ENCODE measurements at regions not wholly inside any gene's neighbourhood (a gene's known extent, or its start where the extent isn't known, plus 50 kb on each side); places are given as distances from the start of the nearest gene placed in this dataset.

DNA sequence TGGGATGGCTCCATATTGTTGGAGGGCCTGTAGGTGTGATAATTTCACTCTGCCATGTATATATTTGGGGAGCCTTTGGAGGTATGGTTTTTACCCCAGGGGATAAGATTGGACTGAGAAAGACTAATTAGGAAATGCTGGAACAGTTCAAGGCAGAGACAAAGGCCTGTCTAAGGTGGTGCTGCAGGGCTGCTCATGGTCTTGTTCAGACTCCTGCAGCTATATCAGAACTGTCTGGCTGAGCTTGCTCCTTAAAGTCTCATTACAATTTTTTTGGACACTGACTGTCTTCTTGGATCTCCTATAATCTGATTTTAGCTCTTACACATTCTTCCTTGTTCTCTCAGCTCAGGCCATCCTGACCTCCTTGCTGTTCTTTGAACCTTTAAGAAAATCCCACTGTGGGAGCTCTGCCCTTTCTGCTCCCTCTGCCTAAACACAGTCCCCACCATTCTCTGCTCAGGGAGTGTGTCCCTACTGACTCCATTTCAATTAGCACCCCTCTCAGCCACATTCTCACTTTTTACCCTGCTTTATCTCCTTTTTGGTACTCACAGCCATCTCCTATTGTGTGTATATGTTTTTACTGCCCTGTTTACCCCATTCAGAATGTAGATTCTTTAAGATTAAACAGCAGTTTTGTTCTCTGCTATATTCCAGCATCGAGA lies 468.7 kb upstream of the FANCL start:
- no peaks in the 10 kb centered on the region for H3K4me1 ChIP-seq
- no peak overlapping the region for H3K27ac ChIP-seq
- TF ChIP-seq POLR2A (IDR thresholded peaks at IDR 0.05), result no peak
- TF ChIP-seq, protein P1, sequence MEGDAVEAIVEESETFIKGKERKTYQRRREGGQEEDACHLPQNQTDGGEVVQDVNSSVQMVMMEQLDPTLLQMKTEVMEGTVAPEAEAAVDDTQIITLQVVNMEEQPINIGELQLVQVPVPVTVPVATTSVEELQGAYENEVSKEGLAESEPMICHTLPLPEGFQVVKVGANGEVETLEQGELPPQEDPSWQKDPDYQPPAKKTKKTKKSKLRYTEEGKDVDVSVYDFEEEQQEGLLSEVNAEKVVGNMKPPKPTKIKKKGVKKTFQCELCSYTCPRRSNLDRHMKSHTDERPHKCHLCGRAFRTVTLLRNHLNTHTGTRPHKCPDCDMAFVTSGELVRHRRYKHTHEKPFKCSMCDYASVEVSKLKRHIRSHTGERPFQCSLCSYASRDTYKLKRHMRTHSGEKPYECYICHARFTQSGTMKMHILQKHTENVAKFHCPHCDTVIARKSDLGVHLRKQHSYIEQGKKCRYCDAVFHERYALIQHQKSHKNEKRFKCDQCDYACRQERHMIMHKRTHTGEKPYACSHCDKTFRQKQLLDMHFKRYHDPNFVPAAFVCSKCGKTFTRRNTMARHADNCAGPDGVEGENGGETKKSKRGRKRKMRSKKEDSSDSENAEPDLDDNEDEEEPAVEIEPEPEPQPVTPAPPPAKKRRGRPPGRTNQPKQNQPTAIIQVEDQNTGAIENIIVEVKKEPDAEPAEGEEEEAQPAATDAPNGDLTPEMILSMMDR (IDR thresholded peaks at IDR 0.05), result no peak
- no peak overlapping the region for H3K4me3 ChIP-seq
- H3K36me3 ChIP-seq, result no peaks in the 10 kb centered on the region
- H3K9me3 ChIP-seq, result no peaks in the 10 kb centered on the region
- no peak for DNase-seq
- no peaks in the 10 kb centered on the region for H3K27me3 ChIP-seq
- intact Hi-C loops (cut with DNase I; ENCODE audit: low total_unique reads), result no loop called here

DNA sequence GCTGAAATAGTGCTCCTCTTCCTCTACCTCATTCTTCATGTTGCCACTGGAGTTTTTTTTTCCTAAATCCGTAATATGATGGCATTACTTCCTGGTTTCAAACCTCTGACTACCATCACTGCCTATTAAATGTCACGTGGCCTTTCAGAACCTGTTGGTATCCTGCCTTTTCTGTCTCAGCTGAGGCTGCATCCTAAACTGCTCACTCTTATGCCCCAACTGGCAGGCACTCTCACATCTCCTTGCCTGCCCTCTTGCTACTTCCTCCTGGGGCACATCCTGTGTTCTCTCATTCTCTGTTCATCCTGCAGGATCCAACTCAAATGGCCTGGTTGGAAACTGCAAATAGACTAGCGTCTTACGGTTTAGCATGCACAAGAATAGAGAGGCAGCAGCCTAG lies 468.1 kb upstream of the FANCL start:
- DNase-seq, result no peak
- intact Hi-C loops (cut with DNase I; ENCODE audit: low total_unique reads), result no loop called here
- H3K4me1 ChIP-seq, result no peaks in the 10 kb centered on the region
- H3K9me3 ChIP-seq, result no peaks in the 10 kb centered on the region
- H3K27me3 ChIP-seq, result no peaks in the 10 kb centered on the region
- no peak overlapping the region for H3K27ac ChIP-seq
- no peak overlapping the region for H3K4me3 ChIP-seq
- H3K36me3 ChIP-seq, result no peaks in the 10 kb centered on the region
- TF ChIP-seq, protein P1 (IDR thresholded peaks at IDR 0.05), result no peak

DNA sequence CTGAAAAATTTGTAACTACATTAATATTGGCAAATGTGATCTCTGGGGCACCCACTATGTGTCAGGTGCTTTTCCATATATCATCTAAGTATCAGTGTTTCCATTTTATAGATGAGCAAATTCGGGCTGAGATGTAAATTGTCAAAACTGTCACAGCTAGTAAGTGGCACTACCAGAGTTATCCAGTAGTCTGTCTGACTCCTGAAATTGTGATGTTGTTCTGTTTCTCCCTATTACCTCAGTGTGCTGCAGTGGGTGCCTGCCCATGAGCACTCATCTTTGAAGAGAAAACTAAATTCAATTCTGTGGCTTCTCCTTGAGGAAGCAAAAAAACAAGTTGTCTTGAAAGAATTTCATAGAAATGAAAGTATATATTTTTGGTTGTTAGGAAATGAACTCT lies 467.4 kb upstream of the FANCL start:
- Histone ChIP-seq H3K9me3 (no peaks in the 10 kb centered on the region), H3K27ac (no peak overlapping the region), H3K36me3 (no peaks in the 10 kb centered on the region), H3K4me1 (no peaks in the 10 kb centered on the region), H3K4me3 (no peak overlapping the region), H3K27me3 (no peaks in the 10 kb centered on the region)
- intact Hi-C loops (cut with DNase I; ENCODE audit: low total_unique reads), result no loop called here
- DNase-seq, result no peak
- TF ChIP-seq, protein P1 (IDR thresholded peaks at IDR 0.05), result no peak
- no peak for TF ChIP-seq POLR2A (IDR thresholded peaks at IDR 0.05)

DNA sequence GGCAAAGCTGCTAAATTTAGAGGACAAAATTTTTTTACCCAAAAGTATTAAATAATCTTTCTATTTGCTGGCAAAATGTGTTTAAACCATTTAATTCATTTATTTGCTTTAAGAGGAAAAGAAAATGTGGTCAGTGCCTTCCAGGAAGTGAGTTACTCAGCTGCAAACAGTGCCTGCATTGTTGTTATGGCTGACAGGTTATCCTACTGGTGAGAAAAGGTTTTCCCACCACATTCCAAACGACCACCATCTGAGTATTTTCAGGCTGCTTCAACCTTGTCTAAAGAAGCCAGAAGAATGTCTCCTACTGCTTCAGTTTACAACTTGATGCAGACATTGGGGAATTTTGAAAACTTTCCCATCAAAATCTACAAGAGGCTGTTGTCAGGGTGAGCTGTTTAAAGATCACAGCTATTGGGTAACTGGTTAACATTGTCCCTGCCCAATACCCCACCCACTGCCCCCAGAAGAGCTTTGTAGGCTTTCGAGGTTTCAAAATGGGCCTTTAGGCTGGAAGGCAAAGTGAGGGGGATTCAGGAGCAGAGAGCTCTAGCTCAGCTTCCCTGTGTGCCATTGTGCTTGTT lies 461.3 kb upstream of the FANCL start:
- DNase-seq, result no peak
- Histone ChIP-seq H3K4me3 (no peak overlapping the region), H3K4me1 (no peaks in the 10 kb centered on the region), H3K27me3 (no peaks in the 10 kb centered on the region), H3K27ac (no peak overlapping the region), H3K9me3 (no peaks in the 10 kb centered on the region), H3K36me3 (no peaks in the 10 kb centered on the region)
- intact Hi-C loops (cut with DNase I; ENCODE audit: low total_unique reads), result no loop called here
- no peak for TF ChIP-seq POLR2A (IDR thresholded peaks at IDR 0.05)
- TF ChIP-seq, protein P1 (IDR thresholded peaks at IDR 0.05), result no peak

DNA sequence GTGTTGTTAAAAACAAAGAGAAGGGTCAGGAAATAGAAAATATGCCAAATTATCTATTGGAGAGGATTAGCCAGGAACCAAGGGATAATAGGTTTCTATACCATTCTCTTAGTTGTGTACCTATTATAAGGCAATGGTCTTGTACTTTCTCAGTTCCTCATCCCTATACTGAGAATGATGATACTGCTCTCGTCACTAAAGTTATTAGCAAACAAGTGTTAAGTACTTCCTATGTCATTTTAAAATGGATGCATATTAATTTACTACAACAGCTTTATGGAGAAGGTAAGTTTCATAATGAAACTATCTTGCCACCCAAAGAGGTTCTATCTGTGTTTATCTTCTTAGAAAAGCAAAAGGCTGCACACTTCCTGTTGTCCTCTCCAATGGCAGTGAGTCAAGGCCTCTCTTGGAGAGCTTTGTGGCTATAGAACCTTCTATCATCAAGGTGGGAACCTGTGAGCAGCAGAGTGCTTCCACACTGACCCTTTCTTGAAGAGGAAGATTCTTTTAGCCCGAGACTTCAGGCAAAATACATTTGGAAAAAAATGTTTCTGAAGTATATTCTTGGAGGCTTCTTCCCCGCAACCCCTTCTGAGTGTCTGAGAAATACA lies 460.7 kb upstream of the FANCL start:
- H3K27ac ChIP-seq, result no peak overlapping the region
- no peaks in the 10 kb centered on the region for H3K36me3 ChIP-seq
- no peak for TF ChIP-seq POLR2A (IDR thresholded peaks at IDR 0.05)
- TF ChIP-seq, protein P1 (IDR thresholded peaks at IDR 0.05), result no peak
- no peaks in the 10 kb centered on the region for H3K9me3 ChIP-seq
- H3K27me3 ChIP-seq, result no peaks in the 10 kb centered on the region
- no peak overlapping the region for H3K4me3 ChIP-seq
- DNase-seq, result no peak
- intact Hi-C loops (cut with DNase I; ENCODE audit: low total_unique reads), result no loop called here
- no peaks in the 10 kb centered on the region for H3K4me1 ChIP-seq
